Keratinocyte (primary cell): ENCODE measurements at regions not wholly inside any gene's neighbourhood (a gene's known extent, or its start where the extent isn't known, plus 50 kb on each side); places are given as distances from the start of the nearest gene placed in this dataset.

ENCODE experiments used
- DNase-seq: peaks from one replicate; pipeline ENCODE4 v3.0.0-alpha.2; 2011; ENCODE audit warnings: low read depth, missing footprints, low spot score
- FAIRE-seq: peaks from 2 replicates; lab custom pipeline; 2011; peaks lifted over from hg19 to GRCh38; lab: Jason Lieb, UNC
- H2AFZ ChIP-seq: 2 replicates; pipeline ENCODE4 v1.6.0; 2012; ENCODE audit warnings: low read length, control low read depth, inconsistent platforms; ENCODE audit not compliant: control insufficient read depth
- H3K27ac ChIP-seq: 2 replicates; pipeline ENCODE4 v1.5.1; 2011; ENCODE audit warnings: low read length; ENCODE audit not compliant: control insufficient read depth, insufficient read depth
- H3K27me3 ChIP-seq: 3 replicates; pipeline ENCODE4 v1.6.0; 2011; ENCODE audit warnings: low read length; ENCODE audit not compliant: control insufficient read depth, insufficient read depth; ENCODE audit errors: extremely low read depth
- H3K36me3 ChIP-seq, 2 experiments: 2 replicates in 1 of 2; 3 replicates in 1 of 2; pipeline ENCODE4 v1.5.1; 2011; ENCODE audit warnings: low read length in 2 of 2, mild to moderate bottlenecking in 1 of 2; ENCODE audit not compliant: control insufficient read depth in 2 of 2, insufficient read depth in 2 of 2; ENCODE audit errors: extremely low read depth in 1 of 2
- H3K4me1 ChIP-seq: 3 replicates; pipeline ENCODE4 v1.5.1; 2011; ENCODE audit warnings: low read length; ENCODE audit not compliant: control insufficient read depth, insufficient read depth; ENCODE audit errors: extremely low read depth
- H3K4me2 ChIP-seq: 3 replicates; pipeline ENCODE4 v1.6.0; 2011; ENCODE audit warnings: low read depth, low read length; ENCODE audit not compliant: control insufficient read depth, insufficient read depth; ENCODE audit errors: extremely low read depth
- H3K4me3 ChIP-seq, 3 experiments: fragments of 200-600 bp in 1 of 3; sonication (generic) in 1 of 3; 2 replicates in 2 of 3; 3 replicates in 1 of 3; pipeline ENCODE4 v1.5.1; 2011 to 2016; ENCODE audit warnings: low read length in 3 of 3, mild to moderate bottlenecking in 3 of 3, control low read depth in 2 of 3, inconsistent platforms in 1 of 3, low read depth in 1 of 3, mixed read lengths in 1 of 3, mixed run types in 1 of 3, moderate library complexity in 1 of 3; ENCODE audit not compliant: control insufficient read depth in 2 of 3, insufficient read depth in 2 of 3; ENCODE audit errors: extremely low read depth in 1 of 3
- H3K79me2 ChIP-seq: 2 replicates; pipeline ENCODE4 v1.6.0; 2012; ENCODE audit warnings: low read length; ENCODE audit not compliant: control insufficient read depth, insufficient read depth
- H3K9ac ChIP-seq: 3 replicates; pipeline ENCODE4 v1.6.0; 2011; ENCODE audit warnings: low read length; ENCODE audit not compliant: control insufficient read depth, insufficient read depth; ENCODE audit errors: extremely low read depth
- H3K9me1 ChIP-seq: 3 replicates; pipeline ENCODE4 v1.6.0; 2011; ENCODE audit warnings: low read length; ENCODE audit not compliant: control insufficient read depth, insufficient read depth; ENCODE audit errors: extremely low read depth
- H3K9me3 ChIP-seq: 2 replicates; pipeline ENCODE4 v1.5.1; 2012; ENCODE audit warnings: low read depth, low read length; ENCODE audit not compliant: control insufficient read depth
- H4K20me1 ChIP-seq: 3 replicates; pipeline ENCODE4 v1.6.0; 2011; ENCODE audit warnings: low read length; ENCODE audit not compliant: control insufficient read depth, insufficient read depth; ENCODE audit errors: extremely low read depth
- EZH2 ChIP-seq: IDR thresholded peaks from one replicate; pipeline ENCODE4 v1.6.1; 2012; ENCODE audit warnings: inconsistent platforms, mild to moderate bottlenecking, low read length, moderate library complexity
- dilution Hi-C: fragments of 300-500 bp; cut with MboI; formaldehyde crosslinking; loops from one replicate; pipeline ENCODE4 v1.7.0; 2020; ENCODE audit warnings: low sequenced_read_pairs; ENCODE audit not compliant: extremely low pct_ligation_motif_present
- TF ChIP-seq, protein P1 (sequence below), 3 experiments: IDR thresholded peaks in 1 of 3; conservative IDR thresholded peaks in 1 of 3; optimal IDR thresholded peaks in 1 of 3; 2 replicates in 2 of 3; 3 replicates in 1 of 3; pipeline versions ENCODE3 to v1.5.1; 2011; ENCODE audit warnings: low read length in 3 of 3, mild to moderate bottlenecking in 3 of 3, moderate library complexity in 2 of 3, control low read depth in 1 of 3, inconsistent platforms in 1 of 3; ENCODE audit not compliant: insufficient read depth in 2 of 3; ENCODE audit errors: extremely low read depth in 1 of 3

DNA sequence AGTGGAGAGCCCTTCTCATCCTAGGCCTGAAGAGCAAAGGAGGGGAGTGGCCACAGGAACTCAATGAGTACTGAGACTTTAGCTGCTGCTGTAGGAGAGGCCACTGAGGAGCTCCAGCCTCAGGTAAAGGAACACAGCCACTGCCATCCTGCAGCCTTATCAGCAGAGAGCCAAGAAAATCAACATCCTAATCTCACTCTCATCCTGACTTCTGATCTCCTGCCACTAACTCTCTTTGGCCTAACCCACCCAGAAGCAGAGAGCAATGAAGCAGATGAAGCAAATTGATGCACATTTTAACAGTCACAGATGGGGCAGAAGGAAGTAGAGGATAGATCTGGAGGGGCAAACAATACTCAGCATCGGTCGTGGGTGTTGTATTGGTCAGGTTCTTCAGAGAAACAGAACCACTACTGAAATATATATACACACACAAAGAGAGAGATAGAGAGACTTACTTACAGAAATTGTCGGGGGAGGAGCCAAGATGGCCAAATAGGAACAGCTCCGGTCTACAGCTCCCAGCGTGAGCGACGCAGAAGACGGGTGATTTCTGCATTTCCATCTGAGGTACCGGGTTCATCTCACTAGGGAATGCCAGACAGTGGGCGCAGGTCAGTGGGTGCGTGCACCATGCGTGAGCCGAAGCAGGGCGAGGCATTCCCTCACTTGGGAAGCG is 297.6 kb downstream of the MTERF1 start:
- Histone ChIP-seq H3K9me1 (no peaks in the 10 kb centered on the region), H3K9me3 (no peaks in the 10 kb centered on the region), H3K79me2 (no peaks in the 10 kb centered on the region), H2AFZ (no peak overlapping the region), H3K4me3 (no peak overlapping the region), H4K20me1 (no peaks in the 10 kb centered on the region), H3K36me3 (no peaks in the 10 kb centered on the region), H3K4me2 (no peak overlapping the region), H3K27ac (no peak overlapping the region), H3K9ac (no peak overlapping the region), H3K4me1 (no peaks in the 10 kb centered on the region), H3K27me3 (no peaks in the 10 kb centered on the region)
- dilution Hi-C loops = no loop called here
- TF ChIP-seq EZH2 = no peak
- TF ChIP-seq, protein P1, sequence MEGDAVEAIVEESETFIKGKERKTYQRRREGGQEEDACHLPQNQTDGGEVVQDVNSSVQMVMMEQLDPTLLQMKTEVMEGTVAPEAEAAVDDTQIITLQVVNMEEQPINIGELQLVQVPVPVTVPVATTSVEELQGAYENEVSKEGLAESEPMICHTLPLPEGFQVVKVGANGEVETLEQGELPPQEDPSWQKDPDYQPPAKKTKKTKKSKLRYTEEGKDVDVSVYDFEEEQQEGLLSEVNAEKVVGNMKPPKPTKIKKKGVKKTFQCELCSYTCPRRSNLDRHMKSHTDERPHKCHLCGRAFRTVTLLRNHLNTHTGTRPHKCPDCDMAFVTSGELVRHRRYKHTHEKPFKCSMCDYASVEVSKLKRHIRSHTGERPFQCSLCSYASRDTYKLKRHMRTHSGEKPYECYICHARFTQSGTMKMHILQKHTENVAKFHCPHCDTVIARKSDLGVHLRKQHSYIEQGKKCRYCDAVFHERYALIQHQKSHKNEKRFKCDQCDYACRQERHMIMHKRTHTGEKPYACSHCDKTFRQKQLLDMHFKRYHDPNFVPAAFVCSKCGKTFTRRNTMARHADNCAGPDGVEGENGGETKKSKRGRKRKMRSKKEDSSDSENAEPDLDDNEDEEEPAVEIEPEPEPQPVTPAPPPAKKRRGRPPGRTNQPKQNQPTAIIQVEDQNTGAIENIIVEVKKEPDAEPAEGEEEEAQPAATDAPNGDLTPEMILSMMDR (optimal IDR thresholded peaks at IDR 0.05 in 1 of 3, IDR thresholded peaks at IDR 0.05 in 1 of 3, conservative IDR thresholded peaks at IDR 0.05 in 1 of 3; ENCODE audit: extremely low read depth in 1 of 3, insufficient read depth in 2 of 3, low read length in 3 of 3) = no peak
- DNase-seq (no peak), FAIRE-seq (no peak)

GRCh38 chr7:91596287-91596686 is 284.2 kb downstream of the MTERF1 start:
- dilution Hi-C loops = no loop called here
- no peaks in the 10 kb centered on the region for H4K20me1 ChIP-seq
- no peak overlapping the region for H3K4me2 ChIP-seq
- no peak overlapping the region for H3K4me3 ChIP-seq
- no peaks in the 10 kb centered on the region for H3K27me3 ChIP-seq
- no peaks in the 10 kb centered on the region for H3K79me2 ChIP-seq
- H2AFZ ChIP-seq = no peak overlapping the region
- H3K27ac ChIP-seq = no peak overlapping the region
- DNase-seq (no peak), FAIRE-seq (no peak)
- no peak overlapping the region for H3K9ac ChIP-seq
- no peak for TF ChIP-seq EZH2
- TF ChIP-seq, protein P1 (optimal IDR thresholded peaks at IDR 0.05 in 1 of 3, IDR thresholded peaks at IDR 0.05 in 1 of 3, conservative IDR thresholded peaks at IDR 0.05 in 1 of 3; ENCODE audit: extremely low read depth in 1 of 3, insufficient read depth in 2 of 3, low read length in 3 of 3) = no peak
- H3K4me1 ChIP-seq = no peaks in the 10 kb centered on the region
- H3K9me1 ChIP-seq = no peaks in the 10 kb centered on the region
- no peaks in the 10 kb centered on the region for H3K9me3 ChIP-seq
- no peaks in the 10 kb centered on the region for H3K36me3 ChIP-seq
